ENCODE measurements at regions not wholly inside any gene's neighbourhood (a gene's known extent, or its start where the extent isn't known, plus 50 kb on each side); places are given as distances from the start of the nearest gene placed in this dataset.

GRCh38 chr4:13851085-13851940, 223.8 kb upstream of the BOD1L1 start:
- peak in 1 of 14 donors; percentile 4 for DNase-seq

GRCh38 chr4:13852411-13852810, 224.9 kb upstream of the BOD1L1 start:
- DNase-seq: no peak

GRCh38 chr4:13856387-13856786, 228.9 kb upstream of the BOD1L1 start:
- DNase-seq: no peak

GRCh38 chr4:13857397-13857796, 229.9 kb upstream of the BOD1L1 start:
- DNase-seq: no peak

GRCh38 chr4:13857800-13858199, 230.3 kb upstream of the BOD1L1 start:
- no peak for DNase-seq

DNA sequence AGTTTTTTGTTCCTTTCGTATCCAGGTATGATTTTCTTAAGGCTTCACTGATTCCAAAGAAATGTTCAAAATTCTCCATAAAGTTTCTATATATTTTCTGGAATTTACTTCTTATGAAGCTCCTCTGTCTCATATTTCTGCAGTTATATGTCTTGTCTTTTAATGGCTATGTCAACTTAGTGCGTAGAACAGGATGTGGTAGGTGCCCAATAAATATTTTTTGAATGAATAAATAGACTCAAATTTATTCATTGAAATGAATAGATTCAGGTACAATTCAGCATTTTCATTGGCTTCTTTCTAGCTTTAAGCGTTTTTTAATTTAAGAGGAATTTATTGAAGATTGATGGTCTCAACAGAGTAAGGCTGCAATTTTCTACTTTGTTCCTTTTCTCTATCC, 231.9 kb upstream of the BOD1L1 start:
- no peak for DNase-seq

GRCh38 chr4:13860126-13860525, 232.6 kb upstream of the BOD1L1 start:
- no peak for DNase-seq

DNA sequence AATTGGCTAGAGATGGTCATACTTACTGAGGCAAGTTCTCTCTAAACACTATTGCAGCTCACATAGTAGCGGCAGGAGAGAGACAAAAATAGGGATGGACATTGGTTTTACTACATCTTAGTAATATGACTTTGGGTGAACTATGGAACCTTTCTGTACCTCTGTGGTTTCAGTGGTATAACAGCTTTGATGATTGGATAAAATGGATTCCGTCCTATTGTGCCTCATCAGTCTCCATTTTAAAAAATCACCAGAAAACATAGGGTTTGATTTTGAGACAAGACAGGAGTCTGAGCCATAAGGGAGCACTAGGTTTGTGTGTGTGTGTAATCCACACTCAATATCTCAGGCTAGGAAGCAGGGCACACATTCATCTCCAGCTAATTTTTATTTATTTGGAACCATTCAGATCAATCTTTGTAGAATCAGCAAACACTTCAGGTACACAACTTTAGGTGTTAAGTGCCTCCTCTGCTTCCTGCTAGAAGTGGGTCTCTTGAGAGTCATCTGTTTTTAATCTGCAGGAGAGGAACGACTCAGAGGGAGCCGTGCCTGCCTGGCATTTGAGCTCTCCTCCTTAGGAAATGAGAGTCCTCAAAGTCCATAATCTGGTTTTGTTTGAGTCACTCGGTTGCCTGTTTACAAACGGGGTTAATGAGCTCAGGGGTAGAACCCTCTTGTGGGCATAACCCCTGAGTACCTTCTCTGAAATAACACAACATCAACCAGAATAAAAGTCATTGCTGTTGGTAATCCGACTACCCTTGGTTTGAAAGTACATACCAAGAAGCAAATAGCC, 238.5 kb upstream of the BOD1L1 start:
- DNase-seq: no peak

- no peak for DNase-seq
Observed at GRCh38 chr4:13866881-13867280, 239.4 kb upstream of the BOD1L1 start.

GRCh38 chr4:13872155-13872554, 244.6 kb upstream of the BOD1L1 start:
- no peak for DNase-seq

DNA sequence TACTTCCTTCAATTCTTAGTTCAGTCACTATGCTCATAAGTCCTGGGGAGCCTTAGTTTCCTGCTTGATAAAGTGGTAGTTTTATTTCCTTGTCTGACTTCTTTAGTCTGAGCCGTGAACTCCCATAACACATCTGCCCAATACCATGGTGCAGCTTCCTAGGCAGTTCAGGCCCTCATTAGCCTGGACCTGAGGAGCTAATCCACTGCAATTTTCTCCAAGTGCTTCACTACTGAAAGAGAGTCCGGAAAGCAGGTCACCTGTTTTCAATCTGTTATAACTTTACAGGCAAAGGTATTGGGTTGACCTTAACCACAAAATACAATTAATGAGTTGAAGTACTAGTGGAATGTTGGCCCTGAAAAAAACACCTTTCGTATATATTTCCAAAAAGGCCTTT, 245.4 kb upstream of the BOD1L1 start:
- no peak for DNase-seq

GRCh38 chr4:13875181-13875580, 247.7 kb upstream of the BOD1L1 start:
- DNase-seq: no peak

- no peak for DNase-seq
Observed at GRCh38 chr4:13876131-13876530, 248.6 kb upstream of the BOD1L1 start.

DNA sequence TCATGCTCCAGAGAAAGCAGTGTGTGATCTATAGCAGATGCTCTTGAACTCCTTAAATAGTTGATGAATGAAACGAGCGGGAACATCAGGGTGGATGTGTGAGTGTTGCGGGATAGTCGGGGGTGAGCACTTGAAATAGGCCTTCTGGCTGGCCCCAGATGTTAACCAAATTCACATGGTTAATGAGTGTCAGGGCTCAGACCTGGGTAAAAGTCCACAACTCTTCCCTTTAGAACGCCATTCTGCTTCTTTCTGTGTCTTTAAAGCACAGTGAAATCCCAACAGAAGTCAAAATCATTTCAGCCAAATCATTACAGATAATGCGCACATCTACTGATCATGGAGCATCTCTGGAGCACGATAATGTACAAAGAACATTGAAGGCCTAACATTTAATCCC, 249.4 kb upstream of the BOD1L1 start:
- no peak for DNase-seq

- DNase-seq: no peak
Observed at GRCh38 chr4:13877626-13878025, 250.1 kb upstream of the BOD1L1 start.

DNA sequence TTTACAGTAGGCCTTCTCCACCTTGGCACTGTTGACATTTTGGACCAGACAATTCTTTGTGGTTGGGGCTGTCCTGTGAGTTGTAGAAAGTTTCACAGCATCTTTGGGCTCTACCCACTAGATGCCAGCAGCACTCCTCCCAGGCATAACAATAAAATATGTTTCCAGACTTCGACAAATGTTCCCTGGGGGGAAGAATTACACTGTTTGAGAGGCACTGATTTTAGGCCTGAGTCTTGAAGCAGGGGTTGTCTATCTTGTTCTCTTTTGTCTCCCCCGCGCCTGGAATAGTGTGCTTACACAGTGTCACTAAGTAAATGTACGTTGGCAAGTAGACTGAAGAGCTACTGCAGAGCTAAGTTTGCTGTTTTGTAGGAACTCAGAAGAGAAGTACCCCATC, 254.4 kb upstream of the BOD1L1 start:
- no peak for DNase-seq

GRCh38 chr4:13887010-13887409, 259.5 kb upstream of the BOD1L1 start:
- DNase-seq: no peak

DNA sequence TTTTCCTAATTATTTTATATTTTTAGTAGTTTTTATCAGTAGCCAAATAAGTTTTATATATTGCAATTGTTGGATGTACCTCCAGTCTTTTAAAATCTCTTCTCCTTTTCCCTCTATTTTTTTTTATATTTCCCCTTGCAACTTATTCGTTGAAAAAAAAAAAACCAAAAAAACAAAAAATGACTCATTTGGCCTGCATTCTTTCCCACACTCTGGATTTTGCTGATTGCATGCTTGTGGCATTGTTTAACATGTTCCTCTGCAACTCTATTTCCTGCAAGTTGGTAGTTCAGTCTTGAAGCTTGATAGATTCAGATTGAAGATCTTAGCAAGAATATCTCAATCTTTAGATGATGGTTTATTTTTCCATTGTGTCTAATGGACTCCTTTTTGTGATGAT, 260.6 kb upstream of the BOD1L1 start:
- DNase-seq: no peak

GRCh38 chr4:13891544-13891939, 264.0 kb upstream of the BOD1L1 start:
- no peak for DNase-seq

GRCh38 chr4:13892739-13893105, 265.2 kb upstream of the BOD1L1 start:
- no peak for DNase-seq

DNA sequence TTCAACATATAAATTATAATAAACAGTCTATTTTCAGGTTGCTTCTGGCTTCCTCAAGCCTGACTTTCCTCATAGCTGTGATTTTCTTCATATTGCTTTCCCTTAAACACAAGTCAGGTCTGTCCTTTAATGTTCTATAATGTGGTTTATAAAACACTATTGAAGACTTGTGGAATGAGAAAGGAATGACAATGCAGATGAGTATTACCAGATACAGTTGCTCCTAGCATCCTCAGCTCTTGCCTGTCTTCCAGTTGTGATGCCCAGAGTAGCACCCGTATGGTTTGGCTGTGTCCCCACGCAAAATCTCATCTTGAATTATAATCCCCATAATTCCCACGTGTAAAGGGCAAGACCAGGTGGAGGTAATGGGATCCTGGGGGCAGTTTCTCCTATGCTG, 265.7 kb upstream of the BOD1L1 start:
- no peak for DNase-seq

DNA sequence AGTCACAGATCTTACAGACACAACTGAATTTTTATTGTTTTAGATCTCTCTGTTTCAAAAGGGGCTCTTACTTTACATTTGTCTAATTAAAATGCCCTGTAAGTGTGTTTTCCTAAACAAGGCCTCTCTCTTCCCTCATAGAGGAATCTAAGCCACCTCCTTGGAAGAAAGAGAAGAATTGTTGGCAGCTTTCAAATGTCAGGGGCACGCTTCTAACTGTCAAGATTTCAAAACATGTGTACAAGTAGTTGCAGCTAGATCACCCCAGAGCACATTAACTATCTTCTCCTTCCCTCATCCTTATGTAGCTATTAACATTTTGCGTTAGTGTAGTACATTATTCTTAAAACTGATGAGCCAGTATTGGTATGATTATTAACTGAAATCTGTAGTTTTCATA, 266.5 kb upstream of the BOD1L1 start:
- no peak for DNase-seq

DNA sequence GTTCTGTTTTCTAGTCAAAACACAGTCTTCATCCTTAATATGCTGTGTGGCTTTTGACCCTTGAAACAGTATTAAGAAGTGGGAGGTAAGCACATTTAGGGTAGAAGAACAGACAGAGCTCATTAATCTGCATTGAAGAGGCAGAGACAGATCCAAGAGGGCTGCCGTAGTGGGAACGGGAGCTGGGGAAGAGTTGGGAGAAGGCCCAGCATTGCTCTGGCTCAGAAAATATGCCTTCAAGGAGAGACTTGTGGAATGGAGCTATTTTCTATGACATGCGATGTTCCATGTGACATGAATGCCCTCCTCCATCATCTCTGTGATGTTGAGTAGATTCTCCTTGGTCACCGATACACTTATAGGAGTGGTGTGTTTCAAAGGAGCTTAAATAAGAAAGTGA, 273.3 kb upstream of the BOD1L1 start:
- no peak for DNase-seq

- no peak for DNase-seq
Observed at GRCh38 chr4:13902146-13902545, 274.6 kb upstream of the BOD1L1 start.
